IMR-90 (cell line): ENCODE measurements at regions not wholly inside any gene's neighbourhood (a gene's known extent, or its start where the extent isn't known, plus 50 kb on each side); places are given as distances from the start of the nearest gene placed in this dataset.

Experiments used
- ATAC-seq: fragments of 200-7000 bp; cut with Tn5 transposase; 2 replicates; pipeline ENCODE4 v1.9.1; 2020; ENCODE audit warnings: low read depth, mild to moderate bottlenecking, moderate library complexity
- BruUV-seq: library from RNA; stranded (reverse); fragments of 400-500 nt; replicated peaks from 2 replicates; lab custom pipeline; 2021; lab: Mats Ljungman, UMichigan
- CTCF ChIA-PET: fragments of 300-600 bp; formaldehyde crosslinking; extraction: SDS; loops from one replicate; lab custom pipeline; 2021; ENCODE audit warnings: antibody characterized with exemption; lab: Yijun Ruan, JAX
- POLR2A ChIA-PET: fragments of 300-600 bp; sonication (Branson Sonifier 250); formaldehyde crosslinking; loops from one replicate; lab custom pipeline; 2022; ENCODE audit warnings: antibody characterized with exemption; ENCODE audit not compliant: unreplicated experiment; lab: Charles Lee
- DNase-seq: peaks from one replicate; pipeline ENCODE4 v3.0.0; 2013
- H2AFZ ChIP-seq: replicated peaks from 2 replicates; pipeline ENCODE3; 2013; ENCODE audit warnings: low read length, mild to moderate bottlenecking; ENCODE audit not compliant: poor library complexity
- H2AK5ac ChIP-seq: 2 replicates; pipeline ENCODE4 v1.6.1; 2013; ENCODE audit warnings: low read depth, low read length, inconsistent platforms
- H2AK9ac ChIP-seq: replicated peaks from 2 replicates; pipeline ENCODE3; 2013; ENCODE audit warnings: mild to moderate bottlenecking, low read depth, low read length, moderate library complexity; ENCODE audit not compliant: poor library complexity
- H2BK120ac ChIP-seq: 2 replicates; pipeline ENCODE4 v1.6.1; 2013; ENCODE audit warnings: low read depth, low read length, inconsistent platforms
- H2BK15ac ChIP-seq: 3 replicates; pipeline ENCODE4 v1.6.1; 2013; ENCODE audit warnings: low read depth, low read length, inconsistent platforms
- H2BK20ac ChIP-seq: 2 replicates; pipeline ENCODE4 v1.6.1; 2013; ENCODE audit warnings: low read depth, mild to moderate bottlenecking, inconsistent platforms, low read length, moderate library complexity
- H2BK5ac ChIP-seq: 2 replicates; pipeline ENCODE4 v1.6.1; 2013; ENCODE audit warnings: mild to moderate bottlenecking, low read depth, low read length, inconsistent platforms; ENCODE audit not compliant: poor library complexity, severe bottlenecking
- H3K14ac ChIP-seq: replicated peaks from 2 replicates; pipeline ENCODE4 v1.6.1; 2013; ENCODE audit warnings: low read depth, low read length, inconsistent platforms
- H3K18ac ChIP-seq: 2 replicates; pipeline ENCODE4 v1.6.1; 2013; ENCODE audit warnings: low read depth, low read length, control low read depth
- H3K23ac ChIP-seq: 2 replicates; pipeline ENCODE4 v1.6.1; 2013; ENCODE audit warnings: low read depth, low read length, inconsistent platforms
- H3K27ac ChIP-seq: 2 replicates; pipeline ENCODE4 v1.5.1; 2013; ENCODE audit warnings: mild to moderate bottlenecking, control low read depth, low read length; ENCODE audit not compliant: insufficient read depth
- H3K27me3 ChIP-seq: 2 replicates; pipeline ENCODE4 v1.6.1; 2013; ENCODE audit warnings: low read length; ENCODE audit not compliant: control insufficient read depth, insufficient read depth
- H3K36me3 ChIP-seq: 2 replicates; pipeline ENCODE4 v1.6.1; 2013; ENCODE audit warnings: low read length, mixed read lengths; ENCODE audit not compliant: control insufficient read depth, insufficient read depth
- H3K4ac ChIP-seq: 2 replicates; pipeline ENCODE4 v1.6.1; 2013; ENCODE audit warnings: low read depth, low read length, inconsistent platforms
- H3K4me1 ChIP-seq: 2 replicates; pipeline ENCODE4 v1.6.1; 2013; ENCODE audit warnings: low read length, mixed read lengths; ENCODE audit not compliant: control insufficient read depth, insufficient read depth
- H3K4me2 ChIP-seq: 2 replicates; pipeline ENCODE4 v1.6.1; 2013; ENCODE audit warnings: low read depth, mild to moderate bottlenecking, control low read depth, low read length, moderate library complexity
- H3K4me3 ChIP-seq: 2 replicates; pipeline ENCODE4 v1.5.1; 2013; ENCODE audit warnings: low read depth, mild to moderate bottlenecking, control low read depth, low read length, moderate library complexity; ENCODE audit not compliant: insufficient read depth
- H3K56ac ChIP-seq: 2 replicates; pipeline ENCODE4 v1.6.1; 2013; ENCODE audit warnings: low read length, inconsistent platforms; ENCODE audit not compliant: insufficient read depth; ENCODE audit errors: extremely low read depth
- H3K79me1 ChIP-seq, 2 experiments: 2 replicates each; pipeline ENCODE4 v1.6.1; 2013; ENCODE audit warnings: low read length in 2 of 2, inconsistent platforms in 1 of 2, low read depth in 1 of 2
- H3K9ac ChIP-seq: 2 replicates; pipeline ENCODE4 v1.6.1; 2013; ENCODE audit warnings: low read depth, low read length, control low read depth
- H3K9me1 ChIP-seq: 2 replicates; pipeline ENCODE4 v1.6.1; 2013; ENCODE audit warnings: low read length, inconsistent platforms; ENCODE audit not compliant: insufficient read depth
- H3K9me3 ChIP-seq: 2 replicates; pipeline ENCODE4 v1.6.1; 2013; ENCODE audit warnings: low read length; ENCODE audit not compliant: control insufficient read depth, insufficient read depth
- H4K20me1 ChIP-seq: 2 replicates; pipeline ENCODE4 v1.6.1; 2013; ENCODE audit warnings: low read length, inconsistent platforms; ENCODE audit not compliant: insufficient read depth
- H4K5ac ChIP-seq: 2 replicates; pipeline ENCODE4 v1.6.1; 2013; ENCODE audit warnings: mild to moderate bottlenecking, low read depth, low read length, control low read depth
- H4K8ac ChIP-seq, 2 experiments: 2 replicates each; pipeline ENCODE4 v1.6.1; 2013; ENCODE audit warnings: low read depth in 2 of 2, low read length in 2 of 2, control low read depth in 1 of 2, inconsistent platforms in 1 of 2
- H4K91ac ChIP-seq: 2 replicates; pipeline ENCODE4 v1.6.1; 2013; ENCODE audit warnings: low read depth, low read length, inconsistent platforms; ENCODE audit not compliant: insufficient read depth
- BHLHE40 ChIP-seq: fragments of 150-350 bp; IDR thresholded peaks from 2 replicates; pipeline ENCODE4 v1.6.1; 2016; ENCODE audit warnings: mild to moderate bottlenecking, low read depth, low read length
- CHD1 ChIP-seq: IDR thresholded peaks from 2 replicates; pipeline ENCODE4 v1.6.1; 2012; ENCODE audit warnings: low read depth, low read length, improper control_type of control experiment
- CTCF ChIP-seq: conservative IDR thresholded peaks from 2 replicates; pipeline ENCODE4 v1.5.1; 2012; ENCODE audit warnings: mild to moderate bottlenecking, low read depth, low read length, improper control_type of control experiment
- FOS ChIP-seq: fragments of 150-350 bp; IDR thresholded peaks from 2 replicates; pipeline ENCODE4 v1.6.1; 2016; ENCODE audit warnings: low read depth, low read length
- MAFK ChIP-seq: IDR thresholded peaks from 2 replicates; pipeline ENCODE4 v1.6.1; 2012; ENCODE audit warnings: low read depth, low read length, improper control_type of control experiment
- MAZ ChIP-seq: IDR thresholded peaks from 2 replicates; pipeline ENCODE4 v1.6.1; 2012; ENCODE audit warnings: low read depth, mild to moderate bottlenecking, low read length, improper control_type of control experiment, moderate library complexity, borderline replicate concordance
- POLR2A ChIP-seq: IDR thresholded peaks from 2 replicates; pipeline ENCODE4 v1.6.1; 2012; ENCODE audit warnings: mild to moderate bottlenecking, low read depth, low read length
- RAD21 ChIP-seq: IDR thresholded peaks from 2 replicates; pipeline ENCODE4 v1.6.1; 2012; ENCODE audit warnings: low read length, improper control_type of control experiment
- WGBS, 2 experiments: methylation state at CpG; one replicate each; pipeline versions ENCODE4 v1.1.5 to v1.1.7; 2013; ENCODE audit warnings: missing lambda C conversion rate in 2 of 2; ENCODE audit not compliant: insufficient read length in 1 of 2; ENCODE audit errors: extremely low coverage in 2 of 2; 5-methylcytosine and 5-hydroxymethylcytosine counted together
- dilution Hi-C: fragments of 300-500 bp; cut with HindIII; formaldehyde crosslinking; loops from one replicate; pipeline ENCODE4 v1.14.3; 2018; ENCODE audit warnings: low sequenced_read_pairs; ENCODE audit not compliant: unreplicated experiment
- in situ Hi-C: fragments of 300-500 bp; cut with MboI; formaldehyde crosslinking; loops from 3 replicates; pipeline ENCODE4 v1.14.3; 2019; ENCODE audit warnings: low sequenced_read_pairs, inconsistent platforms, mixed read lengths
- intact Hi-C: fragments of 100-400 bp; cut with micrococcal nuclease; formaldehyde crosslinking; loops from 2 replicates; pipeline ENCODE4 v1.10.0; 2022
- TF ChIP-seq, protein P1 (sequence below): fragments of 150-350 bp; IDR thresholded peaks from 2 replicates; pipeline ENCODE4 v1.6.1; 2017; ENCODE audit warnings: mild to moderate bottlenecking, antibody characterized with exemption, low read length, low read depth

DNA sequence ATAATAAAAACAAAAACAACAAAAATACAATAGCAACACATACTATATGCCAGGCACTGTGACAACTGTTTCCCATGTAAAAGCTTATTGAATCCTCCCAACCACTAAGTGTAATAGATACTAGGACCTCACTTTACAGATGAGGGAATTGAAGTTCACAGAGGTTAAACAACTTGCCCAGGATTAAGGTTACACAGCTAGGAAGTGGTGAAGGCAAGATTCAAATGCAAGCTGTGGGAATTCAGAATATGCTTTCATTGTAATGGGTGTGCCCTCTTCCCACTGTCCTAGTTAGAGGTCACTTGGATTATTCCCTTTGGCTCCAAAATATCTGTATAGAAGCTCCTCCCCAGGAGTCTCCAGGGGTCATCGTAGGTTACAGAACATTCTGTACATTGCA, 231.1 kb downstream of the MREG start:
- Histone ChIP-seq H3K18ac (peak overlapping the region; percentile 25; the same call in 1 of the 2 replicates), H2AK9ac (no peak overlapping the region), H3K4ac (peak overlapping the region; percentile 36), H2BK120ac (0 out of 2 replicates have a peak overlapping the region, but pooled peaks have one; percentile 39), H3K4me1 (peaks cover 9% of the 10 kb centered on the region), H3K79me1 (no peaks in the 10 kb centered on the region), H3K56ac (no peak overlapping the region), H3K27ac (no peak overlapping the region), H3K14ac (no peak overlapping the region), H3K27me3 (no peaks in the 10 kb centered on the region), H3K4me3 (no peak overlapping the region), H4K8ac (no peak overlapping the region), H3K9me1 (0 out of 2 replicates have a peak, but pooled peaks cover 2% of the 10 kb centered on the region), H4K20me1 (no peaks in the 10 kb centered on the region), H3K9me3 (no peaks in the 10 kb centered on the region; the same call in 1 of the 2 replicates), H2AFZ (no peak overlapping the region), H2BK5ac (no peak overlapping the region), H4K91ac (no peak overlapping the region), H4K5ac (no peak overlapping the region), H3K36me3 (no peaks in the 10 kb centered on the region), H2BK15ac (peak overlapping the region; percentile 47; the same call in 1 of the 3 replicates), H3K9ac (no peak overlapping the region), H3K23ac (no peak overlapping the region), H2AK5ac (no peak overlapping the region), H2BK20ac (peak overlapping the region; percentile 40; the same call in 1 of the 2 replicates), H3K4me2 (no peak overlapping the region)
- ChIA-PET CTCF (interaction anchor here (0.5 kb wide), 1 partner anchor 20 kb away, joined by 3 read pairs; no protein-coding TSS in a partner anchor), POLR2A (no interaction called here)
- intact Hi-C loops: loop anchor here (5.0 kb wide), 1 partner anchor 345 kb away; the partner anchor contains the start of gene FN1
- no peak for TF ChIP-seq BHLHE40
- no peak for TF ChIP-seq MAZ
- no peak for TF ChIP-seq FOS
- no peak for TF ChIP-seq CHD1
- TF ChIP-seq, protein P1, sequence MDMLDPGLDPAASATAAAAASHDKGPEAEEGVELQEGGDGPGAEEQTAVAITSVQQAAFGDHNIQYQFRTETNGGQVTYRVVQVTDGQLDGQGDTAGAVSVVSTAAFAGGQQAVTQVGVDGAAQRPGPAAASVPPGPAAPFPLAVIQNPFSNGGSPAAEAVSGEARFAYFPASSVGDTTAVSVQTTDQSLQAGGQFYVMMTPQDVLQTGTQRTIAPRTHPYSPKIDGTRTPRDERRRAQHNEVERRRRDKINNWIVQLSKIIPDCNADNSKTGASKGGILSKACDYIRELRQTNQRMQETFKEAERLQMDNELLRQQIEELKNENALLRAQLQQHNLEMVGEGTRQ: no peak
- no peak for TF ChIP-seq CTCF
- TF ChIP-seq RAD21: no peak
- TF ChIP-seq MAFK: no peak
- TF ChIP-seq POLR2A: no peak
- no peak for ATAC-seq
- in situ Hi-C loops: no loop called here
- BruUV-seq: no TSS peak
- DNase-seq: no peak
- no CpG with 5 or more reads among the region's 1 CpG for WGBS, 2 experiments
- dilution Hi-C loops: no loop called here
